H1 (cell line): ENCODE measurements at regions not wholly inside any gene's neighbourhood (a gene's known extent, or its start where the extent isn't known, plus 50 kb on each side); places are given as distances from the start of the nearest gene placed in this dataset.

Experiments
- CTCF ChIA-PET: fragments of 300-600 bp; sonication (Branson Sonifier 250); formaldehyde crosslinking; loops from one replicate; lab custom pipeline; 2021; ENCODE audit not compliant: partially characterized antibody; lab: Charles Lee
- POLR2A ChIA-PET: fragments of 300-600 bp; sonication (Branson Sonifier 250); formaldehyde crosslinking; loops from one replicate; lab custom pipeline; 2021; ENCODE audit warnings: inconsistent platforms; ENCODE audit not compliant: partially characterized antibody; lab: Charles Lee
- DNase-seq, 2 experiments: peaks; one replicate each; pipeline versions ENCODE4 v3.0.0 to v3.0.0-alpha.2; 2010 to 2022; ENCODE audit warnings: low spot score in 2 of 2, low read depth in 1 of 2, mixed read lengths in 1 of 2
- FAIRE-seq: peaks from 2 replicates; lab custom pipeline; 2011; peaks lifted over from hg19 to GRCh38; lab: Jason Lieb, UNC
- H2AFZ ChIP-seq: 2 replicates; pipeline ENCODE4 v1.8.1; 2012; ENCODE audit warnings: low read length, inconsistent platforms
- H2AK5ac ChIP-seq: 2 replicates; pipeline ENCODE4 v1.6.1; 2013; ENCODE audit warnings: low read depth, low read length
- H2BK120ac ChIP-seq: replicated peaks from 2 replicates; pipeline ENCODE3; 2013; ENCODE audit warnings: low read depth, low read length, inconsistent platforms
- H2BK12ac ChIP-seq: 2 replicates; pipeline ENCODE4 v1.6.1; 2013; ENCODE audit warnings: low read depth, low read length
- H2BK15ac ChIP-seq: 2 replicates; pipeline ENCODE4 v1.6.1; 2013; ENCODE audit warnings: low read length
- H2BK20ac ChIP-seq: 2 replicates; pipeline ENCODE4 v1.6.1; 2013; ENCODE audit warnings: low read length
- H2BK5ac ChIP-seq: 2 replicates; pipeline ENCODE4 v1.6.1; 2013; ENCODE audit warnings: low read depth, low read length
- H3K14ac ChIP-seq: 2 replicates; pipeline ENCODE4 v1.6.1; 2013; ENCODE audit warnings: inconsistent platforms; ENCODE audit not compliant: insufficient read length
- H3K18ac ChIP-seq: 2 replicates; pipeline ENCODE4 v1.6.1; 2013; ENCODE audit warnings: low read length; ENCODE audit errors: extremely low read depth
- H3K23ac ChIP-seq: 2 replicates; pipeline ENCODE4 v1.6.1; 2013; ENCODE audit warnings: inconsistent platforms; ENCODE audit not compliant: insufficient read length
- H3K23me2 ChIP-seq: 2 replicates; pipeline ENCODE4 v1.6.1; 2013; ENCODE audit warnings: low read depth, low read length
- H3K27ac ChIP-seq: 2 replicates; pipeline ENCODE4 v1.6.1; 2011; ENCODE audit warnings: low read depth, low read length, inconsistent platforms
- H3K27me3 ChIP-seq, 4 experiments: replicated peaks in 1 of 4; 1 replicate in 1 of 4; 2 replicates in 3 of 4; pipeline versions ENCODE4 v1.6.1 to v1.8.1; 2011 to 2013; ENCODE audit warnings: low read length in 3 of 4, mild to moderate bottlenecking in 3 of 4, inconsistent platforms in 2 of 4, mixed read lengths in 2 of 4, moderate library complexity in 1 of 4; ENCODE audit not compliant: control insufficient read depth in 3 of 4, insufficient read depth in 3 of 4; ENCODE audit errors: extremely low read depth in 1 of 4
- H3K36me3 ChIP-seq, 4 experiments: 2 replicates each; pipeline versions ENCODE4 v1.6.1 to v1.8.1; 2011 to 2013; ENCODE audit warnings: mild to moderate bottlenecking in 4 of 4, low read length in 3 of 4, moderate library complexity in 2 of 4, control low read depth in 1 of 4, inconsistent platforms in 1 of 4; ENCODE audit not compliant: insufficient read depth in 4 of 4, control insufficient read depth in 2 of 4
- H3K4ac ChIP-seq: replicated peaks from 2 replicates; pipeline ENCODE3; 2013; ENCODE audit warnings: low read length, low read depth, mixed read lengths, inconsistent platforms; ENCODE audit not compliant: insufficient read length
- H3K4me1 ChIP-seq, 4 experiments: replicated peaks in 1 of 4; 1 replicate in 1 of 4; 2 replicates in 3 of 4; pipeline versions ENCODE4 v1.6.1 to v1.8.1; 2011 to 2013; ENCODE audit warnings: low read length in 3 of 4, inconsistent platforms in 2 of 4, mixed read lengths in 1 of 4; ENCODE audit not compliant: insufficient read depth in 4 of 4, control insufficient read depth in 3 of 4
- H3K4me2 ChIP-seq, 2 experiments: 2 replicates each; pipeline versions ENCODE4 v1.6.1 to v1.8.1; 2011 to 2013; ENCODE audit warnings: low read depth in 2 of 2, low read length in 2 of 2, control low read depth in 1 of 2, inconsistent platforms in 1 of 2, mild to moderate bottlenecking in 1 of 2; ENCODE audit not compliant: insufficient read depth in 1 of 2
- H3K4me3 ChIP-seq, 4 experiments: fragments of 200-600, 300-600 bp in 1 of 4; sonication (generic), shearing (Covaris generic), sonication (Bioruptor Twin) in 1 of 4; 2 replicates each; pipeline versions ENCODE4 v1.5.1 to v1.8.1; 2011 to 2016; ENCODE audit warnings: low read length in 4 of 4, low read depth in 3 of 4, control low read depth in 2 of 4, inconsistent platforms in 2 of 4, mild to moderate bottlenecking in 2 of 4, mixed read lengths in 1 of 4, moderate library complexity in 1 of 4; ENCODE audit not compliant: insufficient read depth in 2 of 4; ENCODE audit errors: extremely low read depth in 1 of 4
- H3K56ac ChIP-seq: replicated peaks from 2 replicates; pipeline ENCODE3; 2013; ENCODE audit warnings: low read depth, mild to moderate bottlenecking, mixed read lengths, low read length, inconsistent platforms; ENCODE audit not compliant: insufficient read length
- H3K79me1 ChIP-seq: 2 replicates; pipeline ENCODE4 v1.6.1; 2013; ENCODE audit warnings: low read depth, low read length, control low read depth
- H3K79me2 ChIP-seq, 2 experiments: 2 replicates each; pipeline versions ENCODE4 v1.6.1 to v1.8.1; 2012 to 2013; ENCODE audit warnings: low read length in 2 of 2, mild to moderate bottlenecking in 2 of 2, inconsistent platforms in 1 of 2; ENCODE audit not compliant: insufficient read depth in 2 of 2, control insufficient read depth in 1 of 2
- H3K9ac ChIP-seq, 4 experiments: replicated peaks in 1 of 4; 1 replicate in 1 of 4; 2 replicates in 3 of 4; pipeline versions ENCODE4 v1.6.1 to v1.8.1; 2011 to 2013; ENCODE audit warnings: low read depth in 3 of 4, low read length in 3 of 4, control low read depth in 2 of 4, mild to moderate bottlenecking in 2 of 4, moderate library complexity in 2 of 4, inconsistent platforms in 1 of 4; ENCODE audit errors: extremely low read depth in 1 of 4
- H3K9me3 ChIP-seq, 2 experiments: 2 replicates each; pipeline versions ENCODE4 v1.6.1 to v1.8.1; 2012 to 2013; ENCODE audit warnings: mild to moderate bottlenecking in 2 of 2, moderate library complexity in 2 of 2, control low read depth in 1 of 2, inconsistent platforms in 1 of 2, low read depth in 1 of 2, low read length in 1 of 2, mixed read lengths in 1 of 2; ENCODE audit not compliant: insufficient read depth in 2 of 2
- H4K20me1 ChIP-seq, 2 experiments: replicated peaks in 1 of 2; 2 replicates each; pipeline versions ENCODE3 to v1.8.1; 2011 to 2013; ENCODE audit warnings: inconsistent platforms in 2 of 2, low read length in 2 of 2, mild to moderate bottlenecking in 1 of 2; ENCODE audit not compliant: insufficient read depth in 2 of 2, control insufficient read depth in 1 of 2
- H4K5ac ChIP-seq: 2 replicates; pipeline ENCODE4 v1.6.1; 2013; ENCODE audit warnings: low read length, low read depth, mixed read lengths, inconsistent platforms; ENCODE audit not compliant: insufficient read length
- H4K8ac ChIP-seq: 2 replicates; pipeline ENCODE4 v1.8.0; 2013; ENCODE audit warnings: mild to moderate bottlenecking, moderate library complexity, low read length, inconsistent platforms; ENCODE audit not compliant: insufficient read depth; ENCODE audit errors: extremely low read depth
- H4K91ac ChIP-seq: replicated peaks from 2 replicates; pipeline ENCODE3; 2013; ENCODE audit warnings: low read length, mixed read lengths, inconsistent platforms; ENCODE audit not compliant: insufficient read length
- ATF2 ChIP-seq: IDR thresholded peaks from 2 replicates; pipeline ENCODE4 v1.6.1; 2012; ENCODE audit warnings: low read length, inconsistent platforms
- CHD1 ChIP-seq: IDR thresholded peaks from 2 replicates; pipeline ENCODE4 v1.6.1; 2012; ENCODE audit warnings: low read depth, low read length, improper control_type of control experiment
- EGR1 ChIP-seq: IDR thresholded peaks from 2 replicates; pipeline ENCODE4 v1.6.1; 2011; ENCODE audit warnings: low read depth, low read length, borderline replicate concordance
- JUND ChIP-seq: IDR thresholded peaks from 2 replicates; pipeline ENCODE4 v1.6.1; 2011; ENCODE audit warnings: mild to moderate bottlenecking, improper control_type of control experiment, low read length
- KDM4A ChIP-seq: IDR thresholded peaks from one replicate; pipeline ENCODE4 v1.7.1; 2012; ENCODE audit warnings: low read depth, mild to moderate bottlenecking, moderate library complexity, low read length, inconsistent platforms; ENCODE audit not compliant: severe bottlenecking
- NRF1 ChIP-seq: IDR thresholded peaks from 2 replicates; pipeline ENCODE4 v1.6.1; 2011; ENCODE audit warnings: mild to moderate bottlenecking, low read depth, low read length, improper control_type of control experiment
- PHF8 ChIP-seq: fragments of 200-600 bp; sonication (generic); conservative IDR thresholded peaks from 2 replicates; pipeline ENCODE4 v1.7.1; 2012; ENCODE audit warnings: low read depth, mild to moderate bottlenecking, inconsistent platforms, low read length, moderate library complexity
- POLR2A ChIP-seq, 2 experiments: IDR thresholded peaks; 1 replicate in 1 of 2; 2 replicates in 1 of 2; pipeline ENCODE4 v1.6.1; 2011; ENCODE audit warnings: low read depth in 2 of 2, low read length in 2 of 2, mild to moderate bottlenecking in 2 of 2; ENCODE audit errors: control extremely low read depth in 1 of 2
- RXRA ChIP-seq: IDR thresholded peaks from 2 replicates; pipeline ENCODE4 v1.6.1; 2011; ENCODE audit warnings: low read depth, mild to moderate bottlenecking, low read length, moderate library complexity; ENCODE audit not compliant: insufficient read depth
- SAP30 ChIP-seq: fragments of 300-600 bp; sonication (generic); IDR thresholded peaks from 2 replicates; pipeline ENCODE4 v1.7.1; 2012; ENCODE audit warnings: low read length, moderate library complexity, mild to moderate bottlenecking, inconsistent platforms; ENCODE audit not compliant: insufficient read depth, insufficient replicate concordance
- SP2 ChIP-seq: IDR thresholded peaks from 2 replicates; pipeline ENCODE4 v1.6.1; 2012; ENCODE audit warnings: mild to moderate bottlenecking, low read length, inconsistent platforms
- TAF7 ChIP-seq: optimal IDR thresholded peaks from 2 replicates; pipeline ENCODE3; 2011; ENCODE audit warnings: low read depth, mild to moderate bottlenecking, inconsistent platforms, low read length, moderate library complexity, borderline replicate concordance
- TEAD4 ChIP-seq: IDR thresholded peaks from 2 replicates; pipeline ENCODE4 v1.6.1; 2012; ENCODE audit warnings: low read depth, low read length, inconsistent platforms, mixed read lengths
- ZNF274 ChIP-seq: IDR thresholded peaks from 2 replicates; pipeline ENCODE4 v1.7.0; 2012; ENCODE audit warnings: low read length, borderline replicate concordance; ENCODE audit errors: extremely low read depth
- WGBS, 2 experiments: shearing (Covaris generic) in 1 of 2; methylation state at CpG; one replicate each; pipeline versions ENCODE4 v1.1.6 to v1.1.7; 2013 to 2015; ENCODE audit warnings: low lambda C conversion rate in 2 of 2, mixed read lengths in 2 of 2, inconsistent platforms in 1 of 2, low coverage in 1 of 2, missing lambda C conversion rate in 1 of 2; ENCODE audit not compliant: insufficient replicate concordance in 2 of 2, insufficient coverage in 1 of 2, insufficient read length in 1 of 2; ENCODE audit errors: extremely low coverage in 1 of 2, missing lambda C conversion rate in 1 of 2; 5-methylcytosine and 5-hydroxymethylcytosine counted together

GRCh38 chr2:46837704-46838103, 77.9 kb downstream of the MCFD2 start:
- Histone ChIP-seq H4K8ac (no peak overlapping the region), H3K4ac (no peak overlapping the region), H4K5ac (no peak overlapping the region), H4K91ac (no peak overlapping the region), H3K9me3 (no peaks in the 10 kb centered on the region), H3K18ac (no peak overlapping the region), H3K4me3 (no peak overlapping the region), H3K27ac (no peak overlapping the region), H2BK12ac (no peak overlapping the region), H2BK5ac (no peak overlapping the region), H3K14ac (no peak overlapping the region), H3K27me3 (no peaks in the 10 kb centered on the region), H3K23me2 (no peaks in the 10 kb centered on the region), H2BK20ac (no peak overlapping the region), H2AFZ (no peak overlapping the region), H2BK15ac (no peak overlapping the region), H4K20me1 (no peaks in the 10 kb centered on the region), H3K23ac (no peak overlapping the region), H2BK120ac (no peak overlapping the region), H3K9ac (no peak overlapping the region), H3K79me2 (no peaks in the 10 kb centered on the region), H2AK5ac (no peak overlapping the region), H3K4me2 (no peak overlapping the region), H3K36me3 (no peaks in the 10 kb centered on the region), H3K56ac (no peak overlapping the region), H3K4me1 (no peaks in the 10 kb centered on the region; a peak in 1 of 7 replicates), H3K79me1 (no peaks in the 10 kb centered on the region)
- FAIRE-seq (no peak), DNase-seq (no peak)
- 85% methylated on average over 5 of the region's 5 CpGs; no CpG with 5 or more reads in 1 of the 2 experiments for WGBS, 2 experiments
- ChIA-PET CTCF (interaction anchor here (0.7 to 2.0 kb wide), 6 partner anchors 8 to 181 kb away, joined by 3 to 6 read pairs (median 4); no protein-coding TSS in a partner anchor), POLR2A (no interaction called here)
- no peak for TF ChIP-seq SAP30
- TF ChIP-seq SP2, result no peak
- no peak for TF ChIP-seq POLR2A (IDR thresholded peaks at IDR 0.05; ENCODE audit: control extremely low read depth in 1 of 2, low read depth in 2 of 2, low read length in 2 of 2)
- no peak for TF ChIP-seq ATF2
- no peak for TF ChIP-seq CHD1
- no peak for TF ChIP-seq TAF7
- TF ChIP-seq RXRA, result no peak
- no peak for TF ChIP-seq PHF8
- TF ChIP-seq JUND, result no peak
- no peak for TF ChIP-seq NRF1
- no peak for TF ChIP-seq KDM4A
- no peak for TF ChIP-seq TEAD4
- TF ChIP-seq ZNF274, result no peak
- TF ChIP-seq EGR1, result no peak
